Eye (tissue), 1 donor: ENCODE measurements at regions not wholly inside any gene's neighbourhood (a gene's known extent, or its start where the extent isn't known, plus 50 kb on each side); places are given as distances from the start of the nearest gene placed in this dataset.

Experiments used
- DNase-seq: peaks from one replicate; pipeline ENCODE4 v3.0.0-alpha.2; 2015

- no peak for DNase-seq
These were observed 194.8 kb upstream of the NRP1 start for GRCh38 chr10:33529234-33529633.

DNA sequence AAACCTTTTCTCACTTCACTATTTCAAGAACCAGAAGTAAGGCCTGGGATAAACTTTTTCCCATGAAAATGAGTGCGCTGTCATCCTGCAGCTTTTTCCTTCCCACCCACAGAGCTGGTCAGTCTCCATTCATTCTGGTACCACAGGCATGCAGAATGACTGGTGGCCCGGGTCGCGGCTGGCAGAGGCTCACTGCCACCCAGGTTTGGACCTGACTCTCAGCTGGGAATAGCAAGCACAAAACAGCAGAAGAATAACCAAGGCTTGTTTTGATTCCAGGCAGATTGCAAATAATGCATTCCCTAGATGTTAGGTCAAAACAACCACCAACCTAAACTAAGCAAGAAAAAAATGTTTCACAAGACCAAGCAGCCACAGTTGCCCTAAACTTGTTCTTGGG, 190.5 kb upstream of the NRP1 start:
- DNase-seq = no peak

GRCh38 chr10:33524041-33524440, 189.6 kb upstream of the NRP1 start:
- no peak for DNase-seq

DNA sequence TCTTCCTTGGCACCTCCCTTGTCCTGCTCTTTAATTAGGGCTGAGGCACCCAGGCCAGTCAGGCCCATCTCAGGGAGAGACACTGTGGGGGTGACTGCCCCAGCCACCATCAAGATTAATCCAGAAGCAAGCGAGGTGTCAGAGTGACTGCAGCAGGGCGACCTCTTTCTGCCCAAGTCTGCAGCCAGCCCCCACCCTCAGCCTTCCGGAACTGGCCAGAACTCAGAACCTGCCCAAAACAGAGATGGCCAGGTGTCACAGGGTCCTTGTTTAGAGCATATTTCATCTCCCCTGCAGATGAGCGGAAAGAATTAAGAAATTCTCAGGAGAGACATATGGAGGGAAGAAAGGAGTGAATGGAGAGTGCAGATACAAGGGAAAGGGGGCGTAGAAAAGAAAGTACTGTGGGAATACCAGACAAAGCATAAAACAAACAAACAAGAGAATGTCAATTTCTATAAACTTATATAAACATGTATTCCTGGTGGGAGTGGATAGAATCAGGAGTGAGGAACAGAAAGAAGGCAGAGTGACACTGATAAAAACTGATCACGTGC, 188.8 kb upstream of the NRP1 start:
- no peak for DNase-seq

DNA sequence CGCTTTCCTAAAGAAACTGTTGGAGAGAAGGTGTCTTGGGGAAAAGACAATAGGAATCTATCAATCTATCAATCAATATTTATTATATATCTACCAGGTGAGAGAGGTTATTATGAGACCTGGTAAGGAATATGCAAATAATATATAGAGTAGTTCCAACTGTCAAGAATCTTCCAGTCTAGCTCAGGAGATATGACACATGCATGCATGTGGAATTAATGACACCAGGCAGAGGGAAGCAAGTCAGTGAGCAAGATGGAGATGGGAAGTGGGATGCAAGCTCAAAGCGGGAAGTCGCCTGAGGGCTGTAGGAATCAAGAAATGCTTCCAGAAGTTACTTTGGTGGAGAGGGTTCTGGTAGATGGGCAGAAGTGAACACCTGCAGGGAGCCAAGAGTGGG, 187.4 kb upstream of the NRP1 start:
- no peak for DNase-seq

GRCh38 chr10:33521062-33521461, 186.6 kb upstream of the NRP1 start:
- DNase-seq = no peak

DNA sequence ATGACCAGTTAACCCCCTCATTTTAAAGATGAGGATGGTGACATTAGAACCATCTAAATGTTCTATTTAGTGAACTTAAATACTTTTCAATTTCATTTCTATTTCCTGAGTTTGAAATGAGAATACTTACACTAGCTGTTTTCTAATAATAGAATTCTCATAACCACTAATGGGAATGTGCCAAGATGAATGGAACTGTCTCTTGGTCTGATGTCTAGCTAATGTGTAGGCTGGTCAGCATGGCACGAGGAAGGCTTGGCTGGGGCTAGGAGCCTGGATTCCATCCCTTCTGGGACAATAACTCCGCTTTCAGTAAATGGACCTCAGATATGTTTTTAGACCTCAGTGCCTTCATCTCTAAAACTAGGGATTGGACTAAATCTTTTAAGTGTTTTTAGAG, 185.8 kb upstream of the NRP1 start:
- no peak for DNase-seq

GRCh38 chr10:33519130-33519860, 184.8 kb upstream of the NRP1 start:
- no peak for DNase-seq

DNA sequence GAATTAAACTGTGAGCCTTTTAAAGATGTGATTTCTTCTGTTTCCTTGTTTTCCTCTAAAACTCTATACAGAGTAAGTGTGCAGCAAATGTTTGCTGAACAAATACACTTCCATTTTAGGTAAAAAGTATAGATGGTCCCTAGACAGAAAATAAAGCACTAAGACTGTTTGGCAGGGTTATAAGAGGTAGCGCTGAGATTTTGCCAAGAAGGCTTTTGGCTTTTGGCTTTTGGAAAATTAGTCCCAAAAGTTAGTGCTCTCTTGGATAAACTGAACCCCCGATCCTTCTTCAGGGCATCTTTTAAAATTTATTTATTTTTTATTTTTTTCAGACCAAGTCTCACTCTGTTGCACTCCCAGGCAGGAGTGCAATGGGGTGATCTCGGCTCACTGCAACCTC, 175.7 kb upstream of the NRP1 start:
- DNase-seq = no peak

- DNase-seq = peak; percentile 52
These were observed 174.9 kb upstream of the NRP1 start for GRCh38 chr10:33509231-33509831.

DNA sequence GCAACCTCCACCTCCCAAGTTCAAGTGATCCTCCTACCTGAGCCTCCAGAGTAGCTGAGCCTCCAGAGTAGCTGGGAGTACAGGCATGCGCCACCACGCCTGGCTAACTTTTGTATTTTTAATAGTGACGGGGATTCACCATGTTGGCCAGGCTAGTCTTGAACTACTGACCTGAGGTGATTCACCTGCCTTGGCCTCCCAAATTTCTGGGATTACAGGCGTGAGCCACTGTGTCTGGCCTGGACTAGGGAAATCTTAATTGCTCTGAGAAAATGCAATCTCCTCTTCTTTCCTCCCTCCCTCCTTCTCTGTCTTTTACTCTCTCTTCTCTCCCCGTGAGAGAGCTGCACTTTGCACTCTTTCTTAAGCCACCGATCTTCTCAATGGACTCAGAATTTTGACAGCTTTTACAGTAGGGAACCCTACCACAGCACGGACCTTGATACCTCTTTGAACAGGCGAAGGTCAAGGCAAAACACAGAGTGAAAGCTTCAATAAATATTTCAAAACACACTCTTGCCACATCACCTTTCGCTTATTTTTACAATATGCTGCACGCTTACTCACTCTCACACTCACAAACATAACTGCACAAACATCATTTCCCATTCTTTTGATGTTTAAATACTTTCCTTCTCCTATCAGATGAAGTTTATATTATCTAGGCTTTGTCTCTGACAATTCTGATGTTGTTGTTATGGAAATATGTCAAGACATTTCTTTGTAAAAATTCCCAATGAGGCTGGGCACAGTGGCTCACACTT, 173.4 kb upstream of the NRP1 start:
- no peak for DNase-seq

DNA sequence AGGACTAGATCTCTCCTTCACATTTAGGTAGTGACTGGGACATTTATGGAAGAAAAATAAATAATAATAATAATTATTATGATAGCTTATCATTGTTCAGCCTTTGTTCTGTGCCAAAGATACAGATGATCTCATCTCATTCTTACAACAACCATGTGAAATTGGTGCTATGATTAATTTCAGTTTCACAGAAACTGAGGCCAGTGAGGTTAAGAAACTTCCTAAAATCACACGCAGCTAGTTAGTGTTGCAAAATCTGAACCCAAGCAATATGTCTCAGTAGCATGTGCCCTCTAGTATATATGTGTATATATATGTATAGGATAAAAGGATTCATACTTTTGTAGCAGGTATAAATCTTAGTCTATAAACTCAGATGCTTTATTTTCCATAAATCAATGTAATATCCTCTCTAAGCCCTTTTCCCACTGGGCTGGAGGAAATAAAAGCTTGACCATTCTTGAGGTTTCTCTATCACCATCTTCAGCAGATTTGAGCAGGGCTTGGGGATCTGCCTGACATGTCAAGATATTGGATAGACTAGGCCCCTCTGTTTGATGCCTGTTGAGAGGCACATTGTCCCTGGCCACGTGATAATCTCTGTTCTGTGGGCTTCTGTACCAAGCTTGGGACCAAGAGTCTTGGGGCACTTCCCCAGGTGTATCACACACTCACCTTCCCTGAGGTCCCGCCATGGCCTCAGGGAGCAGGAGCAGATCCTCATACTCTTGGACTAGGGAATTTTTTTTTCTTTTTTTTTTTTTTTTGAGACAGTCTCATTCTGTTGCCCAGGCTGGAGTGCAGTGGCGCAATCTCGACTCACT, 172.6 kb upstream of the NRP1 start:
- no peak for DNase-seq

- no peak for DNase-seq
These were observed 171.9 kb upstream of the NRP1 start for GRCh38 chr10:33506391-33506790.

DNA sequence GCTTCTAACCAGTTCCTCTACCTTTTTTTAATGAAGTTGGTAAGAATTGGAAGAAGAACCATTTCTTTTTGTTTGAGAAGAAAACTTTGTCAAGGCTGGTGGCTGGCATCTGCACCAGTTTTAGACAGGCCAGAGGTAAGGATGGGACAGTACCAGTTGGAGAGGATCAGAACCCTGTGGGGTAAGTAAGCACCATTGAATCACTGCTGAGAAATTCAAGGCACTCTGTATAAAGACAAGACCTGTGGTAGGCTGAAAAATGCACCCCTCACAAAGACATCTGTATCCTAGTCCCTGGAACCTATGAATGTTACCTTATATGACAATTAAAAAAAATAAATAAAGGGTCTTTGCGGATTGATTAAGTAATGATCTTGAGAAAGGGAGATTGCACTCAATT, 166.7 kb upstream of the NRP1 start:
- DNase-seq = no peak

- DNase-seq = no peak
These were observed 164.0 kb upstream of the NRP1 start for GRCh38 chr10:33498391-33498891.

DNA sequence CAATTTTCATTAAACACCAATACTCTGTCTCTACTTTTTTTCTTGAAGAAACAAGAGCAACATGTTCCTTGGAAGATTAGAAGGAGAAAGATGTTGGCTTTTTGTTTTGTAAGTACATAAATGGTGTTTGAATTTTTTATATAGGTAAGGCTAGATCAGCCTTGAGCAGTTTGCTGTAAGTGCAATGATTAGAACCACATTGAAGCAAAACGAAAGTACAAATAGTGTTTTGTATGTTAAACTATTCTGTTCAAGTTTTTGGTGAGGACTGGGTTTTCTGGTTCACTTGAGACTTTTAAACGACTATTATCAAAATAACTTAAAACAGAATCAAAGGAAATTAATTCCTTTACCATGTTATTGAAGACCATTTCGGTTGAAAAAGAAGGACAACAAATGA, 162.9 kb upstream of the NRP1 start:
- no peak for DNase-seq

DNA sequence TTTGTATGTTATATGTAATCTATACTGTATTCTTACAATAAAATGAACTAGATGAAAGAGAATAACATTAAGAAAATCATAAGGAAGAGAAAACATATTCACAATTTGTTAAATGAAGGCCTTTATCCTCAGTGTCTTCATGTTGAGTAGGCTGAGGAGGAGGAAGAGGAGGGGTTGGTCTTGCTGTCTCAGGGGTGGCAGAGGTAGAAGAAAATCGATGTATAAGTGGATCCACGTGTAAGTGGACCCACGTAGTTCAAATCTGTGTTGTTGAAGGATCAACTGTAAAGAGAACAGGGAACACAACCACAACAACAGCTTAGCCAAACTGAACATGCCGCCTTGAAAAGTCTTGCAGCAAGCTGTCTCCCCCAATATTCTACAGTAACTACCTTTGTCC, 161.6 kb upstream of the NRP1 start:
- DNase-seq = no peak

- DNase-seq = no peak
These were observed 160.3 kb upstream of the NRP1 start for GRCh38 chr10:33494694-33495265.

DNA sequence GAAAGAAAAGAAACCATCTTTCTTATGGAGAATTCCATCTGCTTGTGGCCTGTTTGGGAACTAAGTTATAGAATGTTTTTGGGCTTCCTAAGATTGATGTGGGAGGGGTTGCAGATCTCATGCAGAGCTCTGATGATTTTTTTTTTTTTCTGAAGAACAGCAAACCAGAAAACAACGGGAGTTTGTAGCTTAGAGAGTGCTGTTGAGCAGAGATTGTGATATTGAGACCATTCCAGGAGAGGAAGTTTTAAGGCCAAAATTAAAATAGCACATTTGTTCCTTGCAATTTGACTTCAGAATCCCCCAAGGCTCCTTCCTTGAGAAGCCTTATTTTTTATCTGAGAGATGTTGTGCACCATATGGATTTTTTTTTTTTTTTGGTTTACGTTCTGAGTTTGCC, 159.5 kb upstream of the NRP1 start:
- no peak for DNase-seq

- no peak for DNase-seq
These were observed 159.0 kb upstream of the NRP1 start for GRCh38 chr10:33493497-33493896.

DNA sequence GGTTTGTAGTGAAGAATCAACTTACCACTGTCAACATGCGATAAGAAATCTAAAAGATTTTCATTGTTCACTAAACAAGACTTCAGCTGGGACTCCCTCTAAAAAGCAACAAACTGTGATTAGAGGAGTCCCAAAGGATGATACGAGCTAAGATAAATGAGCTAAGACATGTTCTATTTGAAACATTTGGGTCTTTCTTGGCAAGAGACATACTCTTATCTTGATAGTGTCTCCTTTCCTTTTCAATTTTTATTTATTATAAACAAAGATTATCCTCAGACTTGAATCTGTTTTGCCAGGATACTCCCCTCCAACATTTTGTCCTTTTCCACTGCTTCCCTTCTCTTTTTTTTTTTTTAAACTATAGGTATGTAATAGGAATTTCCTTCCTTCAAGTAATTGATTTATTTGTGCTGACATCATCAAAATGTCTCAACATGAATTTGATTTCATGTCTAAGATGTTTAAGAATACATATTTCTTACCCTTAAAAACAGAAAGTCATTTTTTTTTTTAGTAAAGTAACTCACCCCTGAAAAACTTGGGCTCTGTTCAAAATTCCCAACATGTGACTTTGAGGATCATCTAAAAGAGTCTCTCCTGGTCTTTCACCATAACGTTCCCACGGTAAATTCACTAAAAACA, 158.4 kb upstream of the NRP1 start:
- DNase-seq = peak; percentile 10
